Calu3 (cell line): ENCODE measurements at regions not wholly inside any gene's neighbourhood (a gene's known extent, or its start where the extent isn't known, plus 50 kb on each side); places are given as distances from the start of the nearest gene placed in this dataset.

Experiments used
- BruUV-seq: library from RNA; stranded (reverse); fragments of 400-500 nt; replicated peaks from 2 replicates; lab custom pipeline; 2021; lab: Mats Ljungman, UMichigan
- CTCF ChIA-PET: fragments of 300-600 bp; sonication (Branson Sonifier 250); formaldehyde crosslinking; loops from one replicate; lab custom pipeline; 2022; ENCODE audit warnings: antibody characterized with exemption; lab: Charles Lee
- DNase-seq: peaks from one replicate; pipeline ENCODE4 v3.0.0; 2022
- H3K27ac Mint-ChIP-seq: one replicate; pipeline ENCODE4 v1.8.0; 2022; ENCODE audit warnings: mixed read lengths; ENCODE audit not compliant: unreplicated experiment
- H3K27me3 Mint-ChIP-seq: one replicate; pipeline ENCODE4 v1.8.0; 2022; ENCODE audit warnings: mixed read lengths; ENCODE audit not compliant: unreplicated experiment
- H3K36me3 Mint-ChIP-seq: one replicate; pipeline ENCODE4 v1.8.0; 2022; ENCODE audit warnings: mild to moderate bottlenecking, moderate library complexity, mixed read lengths; ENCODE audit not compliant: insufficient read depth, unreplicated experiment
- H3K4me1 Mint-ChIP-seq: one replicate; pipeline ENCODE4 v1.8.0; 2022; ENCODE audit warnings: mild to moderate bottlenecking, low read depth, mixed read lengths; ENCODE audit not compliant: unreplicated experiment
- H3K4me3 Mint-ChIP-seq: one replicate; pipeline ENCODE4 v1.8.0; 2022; ENCODE audit warnings: mild to moderate bottlenecking, low read depth, moderate library complexity, mixed read lengths; ENCODE audit not compliant: unreplicated experiment
- H3K9me3 Mint-ChIP-seq: one replicate; pipeline ENCODE4 v1.8.0; 2022; ENCODE audit warnings: low read depth, mixed read lengths; ENCODE audit not compliant: unreplicated experiment
- CTCF ChIP-seq: fragments of 200-600 bp; IDR thresholded peaks from one replicate; pipeline ENCODE4 v1.8.0; 2022; ENCODE audit warnings: antibody characterized with exemption; ENCODE audit not compliant: unreplicated experiment
- intact Hi-C: fragments of 100-400 bp; cut with micrococcal nuclease; formaldehyde crosslinking; loops from one replicate; pipeline ENCODE4 v1.10.0; 2022; ENCODE audit not compliant: unreplicated experiment

GRCh38 chr2:2501454-2502200, 170.6 kb upstream of the MYT1L start:
- intact Hi-C loops, result no loop called here
- BruUV-seq, result no TSS peak
- H3K4me1 Mint-ChIP-seq, result no peaks in the 10 kb centered on the region
- no peaks in the 10 kb centered on the region for H3K36me3 Mint-ChIP-seq
- DNase-seq, result no peak
- no peak for TF ChIP-seq CTCF
- CTCF ChIA-PET, result no interaction called here
- H3K9me3 Mint-ChIP-seq, result peaks cover 10% of the 10 kb centered on the region
- H3K27me3 Mint-ChIP-seq, result no peaks in the 10 kb centered on the region
- no peak overlapping the region for H3K4me3 Mint-ChIP-seq
- no peak overlapping the region for H3K27ac Mint-ChIP-seq

GRCh38 chr2:2495606-2496005, 164.5 kb upstream of the MYT1L start:
- no peaks in the 10 kb centered on the region for H3K36me3 Mint-ChIP-seq
- no TSS peak for BruUV-seq
- H3K27me3 Mint-ChIP-seq, result no peaks in the 10 kb centered on the region
- DNase-seq, result no peak
- peaks cover 13% of the 10 kb centered on the region for H3K9me3 Mint-ChIP-seq
- CTCF ChIA-PET, result no interaction called here
- intact Hi-C loops, result no loop called here
- H3K4me3 Mint-ChIP-seq, result no peak overlapping the region
- TF ChIP-seq CTCF, result no peak
- no peaks in the 10 kb centered on the region for H3K4me1 Mint-ChIP-seq
- no peak overlapping the region for H3K27ac Mint-ChIP-seq

- DNase-seq, result no peak
- intact Hi-C loops, result no loop called here
- no peak for TF ChIP-seq CTCF
- Mint-ChIP-seq H3K4me3 (no peak overlapping the region), H3K27ac (no peak overlapping the region), H3K9me3 (peaks cover 18% of the 10 kb centered on the region), H3K36me3 (no peaks in the 10 kb centered on the region), H3K27me3 (no peaks in the 10 kb centered on the region), H3K4me1 (no peaks in the 10 kb centered on the region)
- CTCF ChIA-PET, result no interaction called here
- BruUV-seq, result no TSS peak
Measured at GRCh38 chr2:2493496-2493895, 162.4 kb upstream of the MYT1L start.

- BruUV-seq, result no TSS peak
Measured at GRCh38 chr2:2492800-2493199, 161.7 kb upstream of the MYT1L start.

More at GRCh38 chr2:2492800-2493199, 161.7 kb upstream of the MYT1L start:
- intact Hi-C loops, result no loop called here
- Mint-ChIP-seq H3K36me3 (no peaks in the 10 kb centered on the region), H3K9me3 (peaks cover 18% of the 10 kb centered on the region), H3K4me3 (no peak overlapping the region), H3K27ac (no peak overlapping the region), H3K4me1 (no peaks in the 10 kb centered on the region), H3K27me3 (no peaks in the 10 kb centered on the region)
- no peak for TF ChIP-seq CTCF
- DNase-seq, result no peak
- CTCF ChIA-PET, result no interaction called here
